ENCODE measurements at regions not wholly inside any gene's neighbourhood (a gene's known extent, or its start where the extent isn't known, plus 50 kb on each side); places are given as distances from the start of the nearest gene placed in this dataset.

DNA sequence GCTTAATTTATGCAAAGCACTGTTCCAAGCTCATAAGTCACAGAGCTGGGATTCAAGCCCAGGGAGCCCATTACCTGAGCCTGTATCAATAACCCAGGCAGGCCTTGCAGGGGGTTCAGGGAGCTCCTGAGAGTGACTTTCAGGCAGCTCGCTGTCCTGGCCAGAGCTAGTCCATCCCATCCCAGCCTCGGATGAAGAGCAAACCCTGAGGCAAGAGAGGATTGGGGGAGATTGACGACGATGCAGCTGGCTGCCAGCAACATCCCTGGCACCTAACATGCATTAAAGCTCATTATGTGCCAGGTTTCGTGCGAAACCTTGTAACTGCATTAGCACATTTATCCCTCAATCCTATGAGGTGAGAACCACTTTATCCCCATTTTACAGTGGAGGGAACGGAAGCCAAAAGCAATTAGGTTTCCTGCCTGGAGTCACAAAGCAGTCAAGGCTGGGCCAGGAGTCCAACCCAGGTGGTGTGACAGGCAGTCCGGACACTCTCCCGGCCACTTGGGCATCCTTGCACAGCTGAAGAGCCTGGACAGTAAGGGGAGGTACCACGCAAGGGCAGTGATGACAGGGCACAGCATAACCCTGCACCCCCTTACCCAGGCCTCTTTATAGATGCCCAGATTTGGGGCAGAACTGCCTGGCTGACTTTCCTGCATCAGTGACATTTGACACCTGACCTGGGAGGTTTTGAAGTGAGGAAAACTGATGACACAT, 129.8 kb upstream of the CHST15 start:
- DNase-seq (no peak), ATAC-seq (ENCODE audit: low read depth) (no peak)
- Histone ChIP-seq H3K27me3 (ENCODE audit: control insufficient read depth, insufficient read depth, low read length) (no peaks in the 10 kb centered on the region), H2AK5ac (ENCODE audit: low read depth, low read length) (no peak overlapping the region), H3K36me3 (ENCODE audit: control insufficient read depth, insufficient read depth, low read length) (no peaks in the 10 kb centered on the region), H3K9ac (ENCODE audit: low read depth, low read length) (no peak overlapping the region), H2BK5ac (ENCODE audit: low read depth, low read length, poor library complexity, severe bottlenecking) (no peak overlapping the region), H3K79me1 (ENCODE audit: low read depth in 1 of 2, low read length in 2 of 2) (no peaks in the 10 kb centered on the region), H3K18ac (ENCODE audit: low read depth, low read length) (no peak overlapping the region), H3K4me3 (ENCODE audit: insufficient read depth, low read depth, low read length) (no peak overlapping the region), H2AFZ (replicated peaks; ENCODE audit: low read length, poor library complexity) (no peak overlapping the region), H2AK9ac (replicated peaks; ENCODE audit: low read depth, low read length, poor library complexity) (no peak overlapping the region), H3K4me1 (ENCODE audit: control insufficient read depth, insufficient read depth, low read length) (no peaks in the 10 kb centered on the region), H4K91ac (ENCODE audit: insufficient read depth, low read depth, low read length) (no peak overlapping the region), H3K4me2 (ENCODE audit: low read depth, low read length) (no peak overlapping the region), H3K4ac (ENCODE audit: low read depth, low read length) (no peak overlapping the region), H4K8ac (ENCODE audit: low read depth in 2 of 2, low read length in 2 of 2) (no peak overlapping the region), H2BK20ac (ENCODE audit: low read depth, low read length) (no peak overlapping the region), H3K23ac (ENCODE audit: low read depth, low read length) (no peak overlapping the region), H3K56ac (ENCODE audit: extremely low read depth, insufficient read depth, low read length) (no peak overlapping the region), H3K9me1 (ENCODE audit: insufficient read depth, low read length) (no peaks in the 10 kb centered on the region), H2BK15ac (ENCODE audit: low read depth, low read length) (no peak overlapping the region), H3K27ac (ENCODE audit: insufficient read depth, low read length) (no peak overlapping the region), H4K20me1 (ENCODE audit: insufficient read depth, low read length) (no peaks in the 10 kb centered on the region), H3K14ac (replicated peaks; ENCODE audit: low read depth, low read length) (no peak overlapping the region), H2BK120ac (ENCODE audit: low read depth, low read length) (no peak overlapping the region), H3K9me3 (ENCODE audit: control insufficient read depth, insufficient read depth, low read length) (peaks cover 32% of the 10 kb centered on the region), H4K5ac (ENCODE audit: low read depth, low read length) (no peak overlapping the region)
- intact Hi-C loops (cut with micrococcal nuclease) (no loop called here), dilution Hi-C loops (cut with HindIII; ENCODE audit: low sequenced_read_pairs, unreplicated experiment) (no loop called here), in situ Hi-C loops (cut with MboI; ENCODE audit: low sequenced_read_pairs) (no loop called here)
- POLR2A ChIA-PET (ENCODE audit: unreplicated experiment) = no interaction called here
- CTCF ChIA-PET = no interaction called here
- no CpG with 5 or more reads among the region's 10 CpGs for WGBS, 2 experiments (ENCODE audit: extremely low coverage in 2 of 2, insufficient read length in 1 of 2)
- BruUV-seq (replicated peaks) = no TSS peak
- TF ChIP-seq MAZ (IDR thresholded peaks at IDR 0.05; ENCODE audit: borderline replicate concordance, low read depth, low read length) = no peak
- TF ChIP-seq SMC3 (IDR thresholded peaks at IDR 0.05; ENCODE audit: low read depth, low read length) = no peak
- TF ChIP-seq NFE2L2 (IDR thresholded peaks at IDR 0.05; ENCODE audit: low read depth, low read length) = no peak
- no peak for TF ChIP-seq RFX5 (IDR thresholded peaks at IDR 0.05; ENCODE audit: low read depth, low read length)
- TF ChIP-seq, protein P1, sequence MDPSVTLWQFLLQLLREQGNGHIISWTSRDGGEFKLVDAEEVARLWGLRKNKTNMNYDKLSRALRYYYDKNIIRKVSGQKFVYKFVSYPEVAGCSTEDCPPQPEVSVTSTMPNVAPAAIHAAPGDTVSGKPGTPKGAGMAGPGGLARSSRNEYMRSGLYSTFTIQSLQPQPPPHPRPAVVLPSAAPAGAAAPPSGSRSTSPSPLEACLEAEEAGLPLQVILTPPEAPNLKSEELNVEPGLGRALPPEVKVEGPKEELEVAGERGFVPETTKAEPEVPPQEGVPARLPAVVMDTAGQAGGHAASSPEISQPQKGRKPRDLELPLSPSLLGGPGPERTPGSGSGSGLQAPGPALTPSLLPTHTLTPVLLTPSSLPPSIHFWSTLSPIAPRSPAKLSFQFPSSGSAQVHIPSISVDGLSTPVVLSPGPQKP (IDR thresholded peaks at IDR 0.05; ENCODE audit: borderline replicate concordance, low read depth, low read length) = no peak
- no peak for TF ChIP-seq POLR2A (IDR thresholded peaks at IDR 0.05; ENCODE audit: low read depth, low read length)
- no peak for TF ChIP-seq BHLHE40 (IDR thresholded peaks at IDR 0.05; ENCODE audit: low read depth, low read length)
- no peak for TF ChIP-seq CEBPB (IDR thresholded peaks at IDR 0.05; ENCODE audit: low read depth, low read length)
- TF ChIP-seq MAFK (IDR thresholded peaks at IDR 0.05; ENCODE audit: low read depth, low read length) = no peak
- TF ChIP-seq CHD1 (IDR thresholded peaks at IDR 0.05; ENCODE audit: low read depth, low read length) = no peak
